Astrocyte (in vitro differentiated cells and primary cell): ENCODE measurements at regions not wholly inside any gene's neighbourhood (a gene's known extent, or its start where the extent isn't known, plus 50 kb on each side); places are given as distances from the start of the nearest gene placed in this dataset.

Experiments
- DNase-seq: peaks from one replicate; pipeline ENCODE4 v3.0.0-alpha.2; 2010; ENCODE audit warnings: low read depth
- FAIRE-seq: peaks from 2 replicates; lab custom pipeline; 2011; peaks lifted over from hg19 to GRCh38; lab: Jason Lieb, UNC
- H2AFZ ChIP-seq: 2 replicates; pipeline ENCODE4 v1.6.0; 2012; ENCODE audit warnings: low read depth, low read length, inconsistent platforms
- H3K27ac ChIP-seq: 2 replicates; pipeline ENCODE4 v1.5.1; 2011; ENCODE audit warnings: low read depth, low read length, inconsistent platforms
- H3K27me3 ChIP-seq: 2 replicates; pipeline ENCODE4 v1.6.0; 2011; ENCODE audit warnings: low read length, inconsistent platforms; ENCODE audit not compliant: insufficient read depth
- H3K36me3 ChIP-seq: 2 replicates; pipeline ENCODE4 v1.5.1; 2011; ENCODE audit warnings: low read length, inconsistent platforms; ENCODE audit not compliant: insufficient read depth
- H3K4me1 ChIP-seq: 2 replicates; pipeline ENCODE4 v1.5.1; 2011; ENCODE audit warnings: low read length, inconsistent platforms; ENCODE audit not compliant: insufficient read depth
- H3K4me2 ChIP-seq: 2 replicates; pipeline ENCODE4 v1.6.0; 2012; ENCODE audit warnings: low read length, inconsistent platforms
- H3K4me3 ChIP-seq: 2 replicates; pipeline ENCODE4 v1.5.1; 2011; ENCODE audit warnings: low read depth, mild to moderate bottlenecking, low read length, inconsistent platforms; ENCODE audit not compliant: insufficient read depth
- H3K79me2 ChIP-seq: 2 replicates; pipeline ENCODE4 v1.6.0; 2012; ENCODE audit warnings: mild to moderate bottlenecking, low read length, inconsistent platforms; ENCODE audit not compliant: insufficient read depth
- H3K9ac ChIP-seq: 2 replicates; pipeline ENCODE4 v1.6.0; 2012; ENCODE audit warnings: mild to moderate bottlenecking, low read length, inconsistent platforms
- H3K9me3 ChIP-seq: 2 replicates; pipeline ENCODE4 v1.5.1; 2012; ENCODE audit warnings: low read depth, mild to moderate bottlenecking, low read length, inconsistent platforms; ENCODE audit not compliant: insufficient read depth
- H4K20me1 ChIP-seq: 2 replicates; pipeline ENCODE4 v1.6.0; 2012; ENCODE audit warnings: low read length, inconsistent platforms; ENCODE audit not compliant: insufficient read depth
- H3K27ac Mint-ChIP-seq: one replicate; pipeline ENCODE4 v1.8.0; 2021; ENCODE audit warnings: mild to moderate bottlenecking, mixed read lengths; ENCODE audit not compliant: unreplicated experiment
- H3K27me3 Mint-ChIP-seq: one replicate; pipeline ENCODE4 v1.8.0; 2021; ENCODE audit warnings: low read depth, mixed read lengths; ENCODE audit not compliant: unreplicated experiment
- H3K36me3 Mint-ChIP-seq: one replicate; pipeline ENCODE4 v1.8.0; 2021; ENCODE audit warnings: low read depth, mixed read lengths; ENCODE audit not compliant: unreplicated experiment
- H3K4me1 Mint-ChIP-seq: one replicate; pipeline ENCODE4 v1.8.0; 2021; ENCODE audit warnings: low read depth, mixed read lengths; ENCODE audit not compliant: unreplicated experiment
- H3K4me3 Mint-ChIP-seq: one replicate; pipeline ENCODE4 v1.8.0; 2021; ENCODE audit warnings: mild to moderate bottlenecking, moderate library complexity, mixed read lengths; ENCODE audit not compliant: unreplicated experiment
- H3K9me3 Mint-ChIP-seq: one replicate; pipeline ENCODE4 v1.8.0; 2021; ENCODE audit warnings: mild to moderate bottlenecking, mixed read lengths; ENCODE audit not compliant: unreplicated experiment
- EZH2 ChIP-seq: IDR thresholded peaks from 2 replicates; pipeline ENCODE4 v1.6.1; 2012; ENCODE audit warnings: mild to moderate bottlenecking, low read length, inconsistent platforms; ENCODE audit not compliant: insufficient read depth
- TF ChIP-seq, protein P1 (sequence below): IDR thresholded peaks from 2 replicates; pipeline ENCODE4 v1.5.1; 2011; ENCODE audit warnings: low read depth, mild to moderate bottlenecking, inconsistent platforms, low read length, moderate library complexity; ENCODE audit not compliant: insufficient read depth

DNA sequence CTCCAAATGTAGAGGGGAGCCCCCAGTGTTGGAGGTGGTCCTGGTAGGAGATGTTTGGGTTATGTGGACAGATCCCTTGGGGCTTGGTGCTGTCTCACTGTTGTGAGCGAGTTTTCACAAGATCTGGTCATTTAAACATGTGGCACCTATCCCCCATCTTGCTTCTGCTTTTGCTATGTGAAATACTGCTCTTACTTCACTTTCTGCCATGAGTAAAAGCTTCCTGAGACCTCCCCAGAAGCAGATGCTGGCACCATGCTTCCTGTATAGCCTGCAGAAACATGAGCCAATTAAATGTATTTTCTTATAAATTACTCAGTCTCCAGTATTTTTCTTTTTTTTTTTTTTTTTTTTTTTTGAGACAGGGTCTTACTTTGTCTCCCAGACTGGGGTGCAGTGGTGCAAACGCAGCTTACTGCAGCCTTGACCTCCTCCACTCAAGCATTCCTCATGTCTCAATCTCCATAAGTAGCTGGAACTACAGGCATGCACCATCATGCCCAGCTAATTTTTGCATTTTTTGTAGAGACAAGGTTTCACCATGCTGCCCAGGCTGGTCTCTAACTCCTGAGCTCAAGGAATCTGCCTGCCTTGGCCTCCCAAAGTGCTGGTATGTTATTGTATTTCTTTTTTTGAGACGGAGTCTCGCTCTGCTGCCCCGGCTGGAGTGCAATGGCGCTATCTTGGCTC lies 177.1 kb downstream of the ALDH8A1 start:
- no peak for DNase-seq
- H3K36me3 ChIP-seq = no peaks in the 10 kb centered on the region
- FAIRE-seq = no peak
- H3K9ac ChIP-seq = no peak overlapping the region
- no peak overlapping the region for H3K4me3 ChIP-seq
- H3K4me2 ChIP-seq = no peak overlapping the region
- H3K9me3 ChIP-seq = no peaks in the 10 kb centered on the region
- no peak overlapping the region for H2AFZ ChIP-seq
- H3K27ac ChIP-seq = no peak overlapping the region
- no peaks in the 10 kb centered on the region for H3K27me3 ChIP-seq
- peaks cover 2% of the 10 kb centered on the region for H3K4me1 ChIP-seq
- Mint-ChIP-seq H3K36me3 (no peaks in the 10 kb centered on the region), H3K4me3 (no peak overlapping the region), H3K9me3 (no peaks in the 10 kb centered on the region), H3K27ac (no peak overlapping the region), H3K4me1 (peaks cover 3% of the 10 kb centered on the region), H3K27me3 (no peaks in the 10 kb centered on the region)
- TF ChIP-seq, protein P1, sequence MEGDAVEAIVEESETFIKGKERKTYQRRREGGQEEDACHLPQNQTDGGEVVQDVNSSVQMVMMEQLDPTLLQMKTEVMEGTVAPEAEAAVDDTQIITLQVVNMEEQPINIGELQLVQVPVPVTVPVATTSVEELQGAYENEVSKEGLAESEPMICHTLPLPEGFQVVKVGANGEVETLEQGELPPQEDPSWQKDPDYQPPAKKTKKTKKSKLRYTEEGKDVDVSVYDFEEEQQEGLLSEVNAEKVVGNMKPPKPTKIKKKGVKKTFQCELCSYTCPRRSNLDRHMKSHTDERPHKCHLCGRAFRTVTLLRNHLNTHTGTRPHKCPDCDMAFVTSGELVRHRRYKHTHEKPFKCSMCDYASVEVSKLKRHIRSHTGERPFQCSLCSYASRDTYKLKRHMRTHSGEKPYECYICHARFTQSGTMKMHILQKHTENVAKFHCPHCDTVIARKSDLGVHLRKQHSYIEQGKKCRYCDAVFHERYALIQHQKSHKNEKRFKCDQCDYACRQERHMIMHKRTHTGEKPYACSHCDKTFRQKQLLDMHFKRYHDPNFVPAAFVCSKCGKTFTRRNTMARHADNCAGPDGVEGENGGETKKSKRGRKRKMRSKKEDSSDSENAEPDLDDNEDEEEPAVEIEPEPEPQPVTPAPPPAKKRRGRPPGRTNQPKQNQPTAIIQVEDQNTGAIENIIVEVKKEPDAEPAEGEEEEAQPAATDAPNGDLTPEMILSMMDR = no peak
- no peak for TF ChIP-seq EZH2
- no peaks in the 10 kb centered on the region for H4K20me1 ChIP-seq
- no peaks in the 10 kb centered on the region for H3K79me2 ChIP-seq

DNA sequence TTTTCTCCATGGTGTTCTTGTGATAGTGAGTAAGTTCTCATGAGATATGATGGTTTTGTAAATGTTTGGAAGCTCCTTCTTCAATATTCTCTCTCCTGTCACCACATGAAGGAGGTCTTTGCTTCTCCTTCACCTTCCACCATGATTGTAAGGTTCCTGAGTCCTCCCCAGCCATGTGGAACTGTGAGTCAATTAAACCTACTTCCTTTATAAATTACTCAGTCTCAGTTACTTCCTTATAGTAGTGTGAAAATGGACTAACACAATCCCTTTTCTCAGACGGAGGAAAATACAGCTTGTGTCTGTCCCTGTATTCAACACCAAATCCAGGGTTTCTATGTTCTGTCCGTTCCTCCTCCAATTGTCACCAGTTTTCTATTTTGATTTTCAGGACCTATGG lies 181.0 kb downstream of the ALDH8A1 start:
- no peak overlapping the region for H3K9ac ChIP-seq
- H3K4me3 Mint-ChIP-seq = no peak overlapping the region
- H3K9me3 Mint-ChIP-seq = no peaks in the 10 kb centered on the region
- no peaks in the 10 kb centered on the region for H3K36me3 Mint-ChIP-seq
- no peaks in the 10 kb centered on the region for H3K4me1 ChIP-seq
- no peaks in the 10 kb centered on the region for H3K36me3 ChIP-seq
- H3K4me3 ChIP-seq = no peak overlapping the region
- H3K27me3 ChIP-seq = peaks cover 3% of the 10 kb centered on the region
- no peak for TF ChIP-seq EZH2
- TF ChIP-seq, protein P1 = no peak
- H3K27me3 Mint-ChIP-seq = no peaks in the 10 kb centered on the region
- H2AFZ ChIP-seq = no peak overlapping the region
- H3K9me3 ChIP-seq = no peaks in the 10 kb centered on the region
- DNase-seq (no peak), FAIRE-seq (no peak)
- H3K4me1 Mint-ChIP-seq = no peaks in the 10 kb centered on the region
- no peak overlapping the region for H3K27ac ChIP-seq
- H3K27ac Mint-ChIP-seq = no peak overlapping the region
- H3K4me2 ChIP-seq = no peak overlapping the region
- no peaks in the 10 kb centered on the region for H4K20me1 ChIP-seq
- no peaks in the 10 kb centered on the region for H3K79me2 ChIP-seq

DNA sequence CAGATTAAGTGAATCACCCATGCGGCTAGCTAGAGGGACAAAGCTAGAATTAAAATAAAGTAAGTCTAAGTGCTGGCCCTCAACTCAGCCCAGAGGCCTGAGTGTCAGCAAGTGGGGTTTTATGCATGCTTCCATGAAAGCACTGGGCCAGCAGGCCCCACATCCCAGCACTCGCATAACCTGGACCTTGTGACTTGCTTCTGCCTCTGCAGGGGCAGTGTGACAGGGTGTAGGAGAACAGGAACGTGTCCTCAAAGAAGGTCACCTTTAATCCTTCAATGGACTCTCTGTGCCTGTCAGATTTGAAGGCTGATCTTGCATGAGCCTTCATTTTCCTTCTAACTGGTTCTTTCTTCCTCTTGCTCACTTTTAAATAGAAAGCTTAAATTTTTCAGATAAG lies 183.4 kb downstream of the ALDH8A1 start:
- Mint-ChIP-seq H3K4me1 (no peaks in the 10 kb centered on the region), H3K27me3 (no peaks in the 10 kb centered on the region), H3K36me3 (no peaks in the 10 kb centered on the region), H3K9me3 (no peaks in the 10 kb centered on the region), H3K27ac (no peak overlapping the region), H3K4me3 (no peak overlapping the region)
- FAIRE-seq = no peak
- Histone ChIP-seq H3K4me1 (no peaks in the 10 kb centered on the region), H3K9ac (no peak overlapping the region), H2AFZ (no peak overlapping the region), H3K27ac (no peak overlapping the region), H3K4me3 (no peak overlapping the region), H4K20me1 (no peaks in the 10 kb centered on the region), H3K4me2 (no peak overlapping the region), H3K9me3 (no peaks in the 10 kb centered on the region), H3K27me3 (peaks cover 3% of the 10 kb centered on the region), H3K79me2 (no peaks in the 10 kb centered on the region), H3K36me3 (no peaks in the 10 kb centered on the region)
- DNase-seq = no peak
- TF ChIP-seq, protein P1 = no peak
- no peak for TF ChIP-seq EZH2
